CD14-positive monocyte (primary cell): ENCODE measurements at regions not wholly inside any gene's neighbourhood (a gene's known extent, or its start where the extent isn't known, plus 50 kb on each side); places are given as distances from the start of the nearest gene placed in this dataset.

ENCODE experiments used
- DNase-seq, 3 donors: peaks; one replicate each; pipeline ENCODE4 v3.0.0-alpha.2; 2011 to 2022
- H2AFZ ChIP-seq: 2 replicates; pipeline ENCODE4 v1.6.0; 2012; ENCODE audit warnings: mild to moderate bottlenecking, low read depth, low read length, inconsistent platforms; ENCODE audit not compliant: insufficient read depth, poor library complexity, severe bottlenecking
- H3K27ac ChIP-seq, 2 donors: 1 replicate in 1 of 2; 2 replicates in 1 of 2; pipeline ENCODE4 v1.5.1; 2012 to 2013; ENCODE audit warnings: low read length in 2 of 2, control low read depth in 1 of 2, inconsistent platforms in 1 of 2, low read depth in 1 of 2, mild to moderate bottlenecking in 1 of 2
- H3K27me3 ChIP-seq, 2 donors: one replicate each; pipeline versions ENCODE4 v1.6.0 to v1.6.1; 2011 to 2013; ENCODE audit warnings: low read length in 2 of 2; ENCODE audit not compliant: control insufficient read depth in 2 of 2, insufficient read depth in 2 of 2
- H3K36me3 ChIP-seq, 2 donors: replicated peaks in 1 of 2; 1 replicate in 1 of 2; 2 replicates in 1 of 2; pipeline versions ENCODE4 v1.5.1 to v1.6.1; 2012 to 2013; ENCODE audit warnings: low read length in 2 of 2, control low read depth in 1 of 2, inconsistent platforms in 1 of 2, mild to moderate bottlenecking in 1 of 2; ENCODE audit not compliant: insufficient read depth in 2 of 2, control insufficient read depth in 1 of 2
- H3K4me1 ChIP-seq, 2 donors: 1 replicate in 1 of 2; 2 replicates in 1 of 2; pipeline versions ENCODE4 v1.5.1 to v1.6.1; 2012 to 2013; ENCODE audit warnings: low read length in 2 of 2, control low read depth in 1 of 2, inconsistent platforms in 1 of 2, mild to moderate bottlenecking in 1 of 2, moderate library complexity in 1 of 2; ENCODE audit not compliant: insufficient read depth in 2 of 2, control insufficient read depth in 1 of 2
- H3K4me2 ChIP-seq: replicated peaks from 2 replicates; pipeline ENCODE3; 2012; ENCODE audit warnings: low read length, moderate library complexity, mild to moderate bottlenecking; ENCODE audit not compliant: poor library complexity, severe bottlenecking; ENCODE audit errors: extremely low read depth
- H3K4me3 ChIP-seq, 3 experiments: fragments of 200-600 bp in 1 of 3; sonication (generic) in 1 of 3; replicated peaks in 1 of 3; 1 replicate in 2 of 3; 2 replicates in 1 of 3; pipeline ENCODE4 v1.5.1; 2011 to 2013; ENCODE audit warnings: low read length in 3 of 3, mild to moderate bottlenecking in 3 of 3, control low read depth in 2 of 3, low read depth in 2 of 3, inconsistent platforms in 1 of 3, moderate library complexity in 1 of 3
- H3K79me2 ChIP-seq: 2 replicates; pipeline ENCODE4 v1.6.0; 2012; ENCODE audit warnings: mild to moderate bottlenecking, control low read depth, inconsistent platforms, low read length, moderate library complexity; ENCODE audit not compliant: insufficient read depth
- H3K9ac ChIP-seq: 2 replicates; pipeline ENCODE4 v1.6.0; 2017; ENCODE audit warnings: low read length, mild to moderate bottlenecking; ENCODE audit not compliant: insufficient read depth, poor library complexity, severe bottlenecking
- H3K9me3 ChIP-seq, 2 donors: replicated peaks in 1 of 2; 1 replicate in 1 of 2; 2 replicates in 1 of 2; pipeline versions ENCODE4 v1.5.1 to v1.6.1; 2012 to 2013; ENCODE audit warnings: low read length in 2 of 2, control low read depth in 1 of 2; ENCODE audit not compliant: control insufficient read depth in 1 of 2, insufficient read depth in 1 of 2
- H4K20me1 ChIP-seq: 2 replicates; pipeline ENCODE4 v1.6.0; 2012; ENCODE audit warnings: mild to moderate bottlenecking, low read length, control low read depth, moderate library complexity; ENCODE audit not compliant: insufficient read depth
- H3K27ac Mint-ChIP-seq, 7 donors: one replicate each; pipeline ENCODE4 v1.8.0; 2020; ENCODE audit warnings: mild to moderate bottlenecking in 7 of 7, mixed read lengths in 7 of 7, moderate library complexity in 6 of 7, inconsistent platforms in 2 of 7
- H3K27me3 Mint-ChIP-seq, 3 donors: one replicate each; pipeline ENCODE4 v1.8.0; 2021 to 2022; ENCODE audit warnings: low read depth in 3 of 3, mild to moderate bottlenecking in 3 of 3, mixed read lengths in 3 of 3, moderate library complexity in 3 of 3, inconsistent platforms in 1 of 3
- H3K36me3 Mint-ChIP-seq, 2 donors: one replicate each; pipeline ENCODE4 v1.8.0; 2020; ENCODE audit warnings: mixed read lengths in 2 of 2, inconsistent platforms in 1 of 2, mild to moderate bottlenecking in 1 of 2
- H3K4me1 Mint-ChIP-seq: one replicate; pipeline ENCODE4 v1.8.0; 2020; ENCODE audit warnings: mild to moderate bottlenecking, mixed read lengths
- H3K4me3 Mint-ChIP-seq, 2 donors: one replicate each; pipeline ENCODE4 v1.8.0; 2020; ENCODE audit warnings: mild to moderate bottlenecking in 2 of 2, mixed read lengths in 2 of 2, moderate library complexity in 1 of 2
- H3K9me3 Mint-ChIP-seq, 7 donors: one replicate each; pipeline ENCODE4 v1.8.0; 2020 to 2022; ENCODE audit warnings: mixed read lengths in 7 of 7, mild to moderate bottlenecking in 6 of 7, moderate library complexity in 6 of 7, inconsistent platforms in 2 of 7
- WGBS: methylation state at CpG from one replicate; pipeline ENCODE4 v1.1.5; 2013; ENCODE audit warnings: missing lambda C conversion rate; ENCODE audit not compliant: insufficient coverage; 5-methylcytosine and 5-hydroxymethylcytosine counted together
- intact Hi-C, 2 donors: fragments of 100-400 bp; cut with micrococcal nuclease; formaldehyde crosslinking; loops; one replicate each; pipeline versions ENCODE4 v1.15.0 to v1.15.1; 2023
- TF ChIP-seq, protein P1 (sequence below): fragments of 200-600 bp; IDR thresholded peaks from one replicate; pipeline ENCODE4 v1.8.0; 2022; ENCODE audit warnings: antibody characterized with exemption, mild to moderate bottlenecking

DNA sequence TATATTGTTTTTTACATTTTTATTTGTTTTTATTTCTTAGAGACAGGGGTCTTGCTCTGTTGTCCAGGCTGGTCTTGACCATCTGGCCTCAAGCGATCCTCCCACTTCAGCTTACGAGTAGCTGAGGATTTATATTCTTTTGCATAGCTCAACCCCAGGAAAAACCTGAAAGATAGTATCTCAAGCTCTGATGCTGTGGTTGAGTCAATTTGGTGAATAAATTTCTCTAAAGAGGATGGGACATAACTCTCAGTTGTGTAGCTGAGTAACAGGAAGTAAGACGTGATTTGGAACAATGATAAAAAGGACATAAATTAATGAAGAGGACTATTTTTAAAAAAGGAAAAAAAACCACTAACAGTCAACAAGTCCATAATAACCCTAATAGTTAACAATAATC lies 79.8 kb upstream of the TNFSF11 start:
- no peaks in the 10 kb centered on the region for H3K27me3 ChIP-seq
- H3K27ac ChIP-seq = no peak overlapping the region
- no peaks in the 10 kb centered on the region for H3K9me3 ChIP-seq
- Mint-ChIP-seq H3K27ac (no peak overlapping the region), H3K27me3 (peaks cover 0 to 2% (median 0%) of the 10 kb centered on the region in 3 donors), H3K4me1 (no peaks in the 10 kb centered on the region), H3K4me3 (no peak overlapping the region), H3K9me3 (peaks cover 0 to 2% (median 0%) of the 10 kb centered on the region in 7 donors), H3K36me3 (no peaks in the 10 kb centered on the region)
- no peaks in the 10 kb centered on the region for H3K36me3 ChIP-seq
- DNase-seq = no peak
- no peak overlapping the region for H3K9ac ChIP-seq
- WGBS = no CpG with 5 or more reads among the region's 3 CpGs
- H2AFZ ChIP-seq = no peak overlapping the region
- H3K79me2 ChIP-seq = no peaks in the 10 kb centered on the region
- intact Hi-C loops = no loop called here
- no peaks in the 10 kb centered on the region for H3K4me1 ChIP-seq
- no peak overlapping the region for H3K4me3 ChIP-seq
- no peaks in the 10 kb centered on the region for H4K20me1 ChIP-seq
- TF ChIP-seq, protein P1, sequence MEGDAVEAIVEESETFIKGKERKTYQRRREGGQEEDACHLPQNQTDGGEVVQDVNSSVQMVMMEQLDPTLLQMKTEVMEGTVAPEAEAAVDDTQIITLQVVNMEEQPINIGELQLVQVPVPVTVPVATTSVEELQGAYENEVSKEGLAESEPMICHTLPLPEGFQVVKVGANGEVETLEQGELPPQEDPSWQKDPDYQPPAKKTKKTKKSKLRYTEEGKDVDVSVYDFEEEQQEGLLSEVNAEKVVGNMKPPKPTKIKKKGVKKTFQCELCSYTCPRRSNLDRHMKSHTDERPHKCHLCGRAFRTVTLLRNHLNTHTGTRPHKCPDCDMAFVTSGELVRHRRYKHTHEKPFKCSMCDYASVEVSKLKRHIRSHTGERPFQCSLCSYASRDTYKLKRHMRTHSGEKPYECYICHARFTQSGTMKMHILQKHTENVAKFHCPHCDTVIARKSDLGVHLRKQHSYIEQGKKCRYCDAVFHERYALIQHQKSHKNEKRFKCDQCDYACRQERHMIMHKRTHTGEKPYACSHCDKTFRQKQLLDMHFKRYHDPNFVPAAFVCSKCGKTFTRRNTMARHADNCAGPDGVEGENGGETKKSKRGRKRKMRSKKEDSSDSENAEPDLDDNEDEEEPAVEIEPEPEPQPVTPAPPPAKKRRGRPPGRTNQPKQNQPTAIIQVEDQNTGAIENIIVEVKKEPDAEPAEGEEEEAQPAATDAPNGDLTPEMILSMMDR = no peak
- no peak overlapping the region for H3K4me2 ChIP-seq

DNA sequence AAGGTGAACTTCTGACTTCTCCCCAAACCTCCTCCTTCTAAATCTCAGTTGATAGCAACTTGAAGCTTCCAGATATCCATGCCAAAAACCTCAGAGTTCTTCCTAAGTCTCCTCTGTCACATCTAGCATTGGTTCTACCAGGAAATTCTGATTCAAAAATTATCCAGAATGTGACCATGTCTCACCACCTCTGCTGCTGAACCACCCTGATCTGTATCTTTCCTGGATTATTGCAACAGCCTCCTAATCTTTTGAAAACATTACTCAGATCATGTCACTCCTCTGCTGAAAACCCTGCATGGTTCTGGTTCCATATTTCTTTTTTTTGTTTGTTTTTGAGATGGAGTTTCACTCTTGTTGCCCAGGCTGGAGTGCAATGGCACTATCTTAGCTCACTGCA lies 78.7 kb upstream of the TNFSF11 start:
- Mint-ChIP-seq H3K4me3 (no peak overlapping the region), H3K27ac (peak overlapping the region in 1 of 7 donors; percentile 2)
- no peak overlapping the region for H2AFZ ChIP-seq

More for the DNA sequence above, 78.7 kb upstream of the TNFSF11 start:
- Histone ChIP-seq H3K9me3 (no peaks in the 10 kb centered on the region), H3K4me2 (no peak overlapping the region), H3K27ac (no peak overlapping the region), H3K9ac (no peak overlapping the region), H3K79me2 (no peaks in the 10 kb centered on the region), H3K27me3 (no peaks in the 10 kb centered on the region), H4K20me1 (no peaks in the 10 kb centered on the region), H3K4me3 (no peak overlapping the region), H3K36me3 (no peaks in the 10 kb centered on the region), H3K4me1 (no peaks in the 10 kb centered on the region)
- intact Hi-C loops = no loop called here
- peaks cover 0 to 3% (median 0%) of the 10 kb centered on the region in 7 donors for H3K9me3 Mint-ChIP-seq
- H3K4me1 Mint-ChIP-seq = no peaks in the 10 kb centered on the region
- no peak for DNase-seq
- no peaks in the 10 kb centered on the region for H3K36me3 Mint-ChIP-seq
- TF ChIP-seq, protein P1 = no peak
- peaks cover 0 to 2% (median 0%) of the 10 kb centered on the region in 3 donors for H3K27me3 Mint-ChIP-seq
